A673 (cell line): ENCODE measurements at regions not wholly inside any gene's neighbourhood (a gene's known extent, or its start where the extent isn't known, plus 50 kb on each side); places are given as distances from the start of the nearest gene placed in this dataset.
"Not testable (repeated sequence)": the region's sequence is repeated elsewhere in the genome, so short reads cannot be mapped to it uniquely, and the experiment has no call there.

Experiments
- EZH2 ChIP-seq: fragments of 200-600 bp; sonication (generic); IDR thresholded peaks from 2 replicates; pipeline ENCODE4 v1.6.1; 2017; ENCODE audit warnings: borderline replicate concordance, low read depth, mild to moderate bottlenecking, mixed read lengths, antibody characterized with exemption, low read length; ENCODE audit not compliant: poor library complexity, severe bottlenecking
- TF ChIP-seq, protein P1 (sequence below): fragments of 300-800, 200-600 bp; sonication (generic); conservative IDR thresholded peaks from 2 replicates; pipeline ENCODE4 v1.5.1; 2017; ENCODE audit warnings: low read depth, mild to moderate bottlenecking, antibody characterized with exemption, low read length, moderate library complexity, mixed read lengths

- TF ChIP-seq, protein P1, sequence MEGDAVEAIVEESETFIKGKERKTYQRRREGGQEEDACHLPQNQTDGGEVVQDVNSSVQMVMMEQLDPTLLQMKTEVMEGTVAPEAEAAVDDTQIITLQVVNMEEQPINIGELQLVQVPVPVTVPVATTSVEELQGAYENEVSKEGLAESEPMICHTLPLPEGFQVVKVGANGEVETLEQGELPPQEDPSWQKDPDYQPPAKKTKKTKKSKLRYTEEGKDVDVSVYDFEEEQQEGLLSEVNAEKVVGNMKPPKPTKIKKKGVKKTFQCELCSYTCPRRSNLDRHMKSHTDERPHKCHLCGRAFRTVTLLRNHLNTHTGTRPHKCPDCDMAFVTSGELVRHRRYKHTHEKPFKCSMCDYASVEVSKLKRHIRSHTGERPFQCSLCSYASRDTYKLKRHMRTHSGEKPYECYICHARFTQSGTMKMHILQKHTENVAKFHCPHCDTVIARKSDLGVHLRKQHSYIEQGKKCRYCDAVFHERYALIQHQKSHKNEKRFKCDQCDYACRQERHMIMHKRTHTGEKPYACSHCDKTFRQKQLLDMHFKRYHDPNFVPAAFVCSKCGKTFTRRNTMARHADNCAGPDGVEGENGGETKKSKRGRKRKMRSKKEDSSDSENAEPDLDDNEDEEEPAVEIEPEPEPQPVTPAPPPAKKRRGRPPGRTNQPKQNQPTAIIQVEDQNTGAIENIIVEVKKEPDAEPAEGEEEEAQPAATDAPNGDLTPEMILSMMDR = not testable (repeated sequence)
- TF ChIP-seq EZH2 = not testable (repeated sequence)
These were observed 198.3 kb upstream of the BOD1L1 start for GRCh38 chr4:13825822-13826221.
